ENCODE measurements at regions not wholly inside any gene's neighbourhood (a gene's known extent, or its start where the extent isn't known, plus 50 kb on each side); places are given as distances from the start of the nearest gene placed in this dataset.

GRCh38 chr2:79260848-79261247 is 101.3 kb upstream of the REG3A start:
- TF ChIP-seq CTCF (conservative IDR thresholded peaks at IDR 0.05 in 1 of 2, IDR thresholded peaks at IDR 0.05 in 1 of 2; ENCODE audit: low read depth in 1 of 2, low read length in 2 of 2) = no peak
- no peak for TF ChIP-seq EZH2 (IDR thresholded peaks at IDR 0.05; ENCODE audit: low read length, missing control alignments)
